DOHH2 (cell line): ENCODE measurements at regions not wholly inside any gene's neighbourhood (a gene's known extent, or its start where the extent isn't known, plus 50 kb on each side); places are given as distances from the start of the nearest gene placed in this dataset.

Source experiments
- EZH2phosphoT487 ChIP-seq: fragments of 200-600 bp; sonication (generic); IDR thresholded peaks from 2 replicates; pipeline ENCODE4 v1.6.1; 2017; ENCODE audit warnings: borderline replicate concordance, mild to moderate bottlenecking, antibody characterized with exemption, low read length, moderate library complexity, mixed read lengths
- TF ChIP-seq, protein P1 (sequence below): fragments of 200-600 bp; sonication (generic); IDR thresholded peaks from one replicate; pipeline ENCODE4 v1.5.1; 2014; ENCODE audit warnings: antibody characterized with exemption, mild to moderate bottlenecking, low read depth, low read length; ENCODE audit not compliant: poor library complexity, severe bottlenecking

DNA sequence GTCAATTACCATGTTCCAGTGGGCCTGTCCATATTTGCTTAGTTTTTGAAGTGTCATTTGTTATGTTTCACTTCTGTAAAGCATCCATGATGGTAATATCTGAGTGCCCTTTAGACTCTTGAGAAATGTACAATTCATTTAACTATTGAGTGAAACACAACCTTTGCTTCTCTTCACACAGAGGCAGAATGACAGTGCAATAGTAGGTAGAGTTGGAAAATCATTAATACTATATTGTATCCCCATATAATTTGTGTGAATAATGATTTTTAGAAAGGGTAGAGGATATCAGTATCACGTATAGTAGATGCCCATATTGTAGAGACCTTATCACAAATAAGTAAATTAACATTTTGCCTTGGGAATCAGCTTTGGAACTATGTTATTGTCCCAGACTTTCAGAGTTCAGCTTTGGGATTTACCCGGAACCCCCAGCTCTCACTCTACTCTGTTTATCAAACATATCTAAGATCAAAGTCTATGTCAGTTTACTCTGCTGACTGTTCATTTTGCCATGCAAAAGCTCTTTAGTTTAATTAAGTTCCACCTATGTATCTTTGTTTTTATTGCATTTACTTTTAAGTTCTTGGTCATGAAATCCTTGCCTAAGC lies 172.7 kb upstream of the NOL4 start:
- TF ChIP-seq, protein P1, sequence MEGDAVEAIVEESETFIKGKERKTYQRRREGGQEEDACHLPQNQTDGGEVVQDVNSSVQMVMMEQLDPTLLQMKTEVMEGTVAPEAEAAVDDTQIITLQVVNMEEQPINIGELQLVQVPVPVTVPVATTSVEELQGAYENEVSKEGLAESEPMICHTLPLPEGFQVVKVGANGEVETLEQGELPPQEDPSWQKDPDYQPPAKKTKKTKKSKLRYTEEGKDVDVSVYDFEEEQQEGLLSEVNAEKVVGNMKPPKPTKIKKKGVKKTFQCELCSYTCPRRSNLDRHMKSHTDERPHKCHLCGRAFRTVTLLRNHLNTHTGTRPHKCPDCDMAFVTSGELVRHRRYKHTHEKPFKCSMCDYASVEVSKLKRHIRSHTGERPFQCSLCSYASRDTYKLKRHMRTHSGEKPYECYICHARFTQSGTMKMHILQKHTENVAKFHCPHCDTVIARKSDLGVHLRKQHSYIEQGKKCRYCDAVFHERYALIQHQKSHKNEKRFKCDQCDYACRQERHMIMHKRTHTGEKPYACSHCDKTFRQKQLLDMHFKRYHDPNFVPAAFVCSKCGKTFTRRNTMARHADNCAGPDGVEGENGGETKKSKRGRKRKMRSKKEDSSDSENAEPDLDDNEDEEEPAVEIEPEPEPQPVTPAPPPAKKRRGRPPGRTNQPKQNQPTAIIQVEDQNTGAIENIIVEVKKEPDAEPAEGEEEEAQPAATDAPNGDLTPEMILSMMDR = no peak
- TF ChIP-seq EZH2phosphoT487 = no peak
